Prostate gland (tissue), 2 donors: ENCODE measurements at regions not wholly inside any gene's neighbourhood (a gene's known extent, or its start where the extent isn't known, plus 50 kb on each side); places are given as distances from the start of the nearest gene placed in this dataset.

Experiments
- CTCF ChIP-seq, 4 experiments: fragments of 200-600 bp in 2 of 4; fragments of 450-650 bp in 2 of 4; sonication (generic) in 2 of 4; IDR thresholded peaks; 1 replicate in 3 of 4; 2 replicates in 1 of 4; pipeline ENCODE4 v1.5.1; 2016 to 2019; ENCODE audit warnings: antibody characterized with exemption in 4 of 4, mild to moderate bottlenecking in 2 of 4, moderate library complexity in 2 of 4
- POLR2AphosphoS5 ChIP-seq: sonication (generic); formaldehyde crosslinking; IDR thresholded peaks from one replicate; pipeline ENCODE4 v1.6.1; 2017; ENCODE audit warnings: antibody characterized with exemption

DNA sequence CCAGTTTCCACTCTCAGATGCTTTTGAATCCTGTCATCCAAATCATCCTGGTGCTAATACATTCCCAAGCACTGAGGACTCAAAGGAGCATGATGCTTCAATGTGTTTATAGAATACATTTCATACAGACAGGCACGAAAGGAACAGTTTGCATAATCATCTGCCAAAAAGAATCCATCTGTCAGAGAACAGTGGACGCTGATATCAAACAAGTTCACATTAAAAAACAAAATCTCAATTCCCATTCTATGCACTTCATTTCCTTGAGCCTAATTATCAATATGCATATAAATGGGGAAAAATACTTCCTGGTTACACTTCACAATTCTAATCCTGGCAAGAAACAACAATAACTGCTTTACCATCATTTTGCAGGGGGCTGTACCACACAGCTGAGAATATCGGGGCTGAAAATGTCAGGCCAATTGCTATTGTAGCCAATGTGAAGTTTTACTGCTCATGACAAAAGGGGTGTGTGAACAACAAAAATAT is 125.5 kb upstream of the FAM174A start:
- no peak for TF ChIP-seq CTCF (IDR thresholded peaks at IDR 0.05)
- TF ChIP-seq POLR2AphosphoS5, result no peak
